Breast epithelium (tissue), 3 donors: ENCODE measurements at regions not wholly inside any gene's neighbourhood (a gene's known extent, or its start where the extent isn't known, plus 50 kb on each side); places are given as distances from the start of the nearest gene placed in this dataset.

ENCODE experiments used
- CTCF ChIP-seq, 3 donors: fragments of 450-650 bp; IDR thresholded peaks; one replicate each; pipeline ENCODE4 v1.5.1; 2016 to 2017; ENCODE audit warnings: antibody characterized with exemption in 3 of 3, mild to moderate bottlenecking in 3 of 3, moderate library complexity in 3 of 3
- POLR2AphosphoS5 ChIP-seq, 3 donors: sonication (generic); formaldehyde crosslinking; IDR thresholded peaks; one replicate each; pipeline ENCODE4 v1.6.1; 2017; ENCODE audit warnings: antibody characterized with exemption in 3 of 3

- TF ChIP-seq CTCF (IDR thresholded peaks at IDR 0.05): no peak
- TF ChIP-seq POLR2AphosphoS5 (IDR thresholded peaks at IDR 0.05): no peak
Measured at GRCh38 chr5:67281874-67282273, 85.3 kb upstream of the CD180 start.
